IMR-90 (cell line): ENCODE measurements at regions not wholly inside any gene's neighbourhood (a gene's known extent, or its start where the extent isn't known, plus 50 kb on each side); places are given as distances from the start of the nearest gene placed in this dataset.

Experiments
- ATAC-seq: fragments of 200-7000 bp; cut with Tn5 transposase; 2 replicates; pipeline ENCODE4 v1.9.1; 2020; ENCODE audit warnings: low read depth, mild to moderate bottlenecking, moderate library complexity
- BruUV-seq: library from RNA; stranded (reverse); fragments of 400-500 nt; replicated peaks from 2 replicates; lab custom pipeline; 2021; lab: Mats Ljungman, UMichigan
- CTCF ChIA-PET: fragments of 300-600 bp; formaldehyde crosslinking; extraction: SDS; loops from one replicate; lab custom pipeline; 2021; ENCODE audit warnings: antibody characterized with exemption; lab: Yijun Ruan, JAX
- POLR2A ChIA-PET: fragments of 300-600 bp; sonication (Branson Sonifier 250); formaldehyde crosslinking; loops from one replicate; lab custom pipeline; 2022; ENCODE audit warnings: antibody characterized with exemption; ENCODE audit not compliant: unreplicated experiment; lab: Charles Lee
- DNase-seq: peaks from one replicate; pipeline ENCODE4 v3.0.0; 2013
- H2AFZ ChIP-seq: replicated peaks from 2 replicates; pipeline ENCODE3; 2013; ENCODE audit warnings: low read length, mild to moderate bottlenecking; ENCODE audit not compliant: poor library complexity
- H2AK5ac ChIP-seq: 2 replicates; pipeline ENCODE4 v1.6.1; 2013; ENCODE audit warnings: low read depth, low read length, inconsistent platforms
- H2AK9ac ChIP-seq: replicated peaks from 2 replicates; pipeline ENCODE3; 2013; ENCODE audit warnings: mild to moderate bottlenecking, low read depth, low read length, moderate library complexity; ENCODE audit not compliant: poor library complexity
- H2BK120ac ChIP-seq: 2 replicates; pipeline ENCODE4 v1.6.1; 2013; ENCODE audit warnings: low read depth, low read length, inconsistent platforms
- H2BK15ac ChIP-seq: 3 replicates; pipeline ENCODE4 v1.6.1; 2013; ENCODE audit warnings: low read depth, low read length, inconsistent platforms
- H2BK20ac ChIP-seq: 2 replicates; pipeline ENCODE4 v1.6.1; 2013; ENCODE audit warnings: low read depth, mild to moderate bottlenecking, inconsistent platforms, low read length, moderate library complexity
- H2BK5ac ChIP-seq: 2 replicates; pipeline ENCODE4 v1.6.1; 2013; ENCODE audit warnings: mild to moderate bottlenecking, low read depth, low read length, inconsistent platforms; ENCODE audit not compliant: poor library complexity, severe bottlenecking
- H3K14ac ChIP-seq: replicated peaks from 2 replicates; pipeline ENCODE4 v1.6.1; 2013; ENCODE audit warnings: low read depth, low read length, inconsistent platforms
- H3K18ac ChIP-seq: 2 replicates; pipeline ENCODE4 v1.6.1; 2013; ENCODE audit warnings: low read depth, low read length, control low read depth
- H3K23ac ChIP-seq: 2 replicates; pipeline ENCODE4 v1.6.1; 2013; ENCODE audit warnings: low read depth, low read length, inconsistent platforms
- H3K27ac ChIP-seq: 2 replicates; pipeline ENCODE4 v1.5.1; 2013; ENCODE audit warnings: mild to moderate bottlenecking, control low read depth, low read length; ENCODE audit not compliant: insufficient read depth
- H3K27me3 ChIP-seq: 2 replicates; pipeline ENCODE4 v1.6.1; 2013; ENCODE audit warnings: low read length; ENCODE audit not compliant: control insufficient read depth, insufficient read depth
- H3K36me3 ChIP-seq: 2 replicates; pipeline ENCODE4 v1.6.1; 2013; ENCODE audit warnings: low read length, mixed read lengths; ENCODE audit not compliant: control insufficient read depth, insufficient read depth
- H3K4ac ChIP-seq: 2 replicates; pipeline ENCODE4 v1.6.1; 2013; ENCODE audit warnings: low read depth, low read length, inconsistent platforms
- H3K4me1 ChIP-seq: 2 replicates; pipeline ENCODE4 v1.6.1; 2013; ENCODE audit warnings: low read length, mixed read lengths; ENCODE audit not compliant: control insufficient read depth, insufficient read depth
- H3K4me2 ChIP-seq: 2 replicates; pipeline ENCODE4 v1.6.1; 2013; ENCODE audit warnings: low read depth, mild to moderate bottlenecking, control low read depth, low read length, moderate library complexity
- H3K4me3 ChIP-seq: 2 replicates; pipeline ENCODE4 v1.5.1; 2013; ENCODE audit warnings: low read depth, mild to moderate bottlenecking, control low read depth, low read length, moderate library complexity; ENCODE audit not compliant: insufficient read depth
- H3K56ac ChIP-seq: 2 replicates; pipeline ENCODE4 v1.6.1; 2013; ENCODE audit warnings: low read length, inconsistent platforms; ENCODE audit not compliant: insufficient read depth; ENCODE audit errors: extremely low read depth
- H3K79me1 ChIP-seq, 2 experiments: 2 replicates each; pipeline ENCODE4 v1.6.1; 2013; ENCODE audit warnings: low read length in 2 of 2, inconsistent platforms in 1 of 2, low read depth in 1 of 2
- H3K9ac ChIP-seq: 2 replicates; pipeline ENCODE4 v1.6.1; 2013; ENCODE audit warnings: low read depth, low read length, control low read depth
- H3K9me1 ChIP-seq: 2 replicates; pipeline ENCODE4 v1.6.1; 2013; ENCODE audit warnings: low read length, inconsistent platforms; ENCODE audit not compliant: insufficient read depth
- H3K9me3 ChIP-seq: 2 replicates; pipeline ENCODE4 v1.6.1; 2013; ENCODE audit warnings: low read length; ENCODE audit not compliant: control insufficient read depth, insufficient read depth
- H4K20me1 ChIP-seq: 2 replicates; pipeline ENCODE4 v1.6.1; 2013; ENCODE audit warnings: low read length, inconsistent platforms; ENCODE audit not compliant: insufficient read depth
- H4K5ac ChIP-seq: 2 replicates; pipeline ENCODE4 v1.6.1; 2013; ENCODE audit warnings: mild to moderate bottlenecking, low read depth, low read length, control low read depth
- H4K8ac ChIP-seq, 2 experiments: 2 replicates each; pipeline ENCODE4 v1.6.1; 2013; ENCODE audit warnings: low read depth in 2 of 2, low read length in 2 of 2, control low read depth in 1 of 2, inconsistent platforms in 1 of 2
- H4K91ac ChIP-seq: 2 replicates; pipeline ENCODE4 v1.6.1; 2013; ENCODE audit warnings: low read depth, low read length, inconsistent platforms; ENCODE audit not compliant: insufficient read depth
- CHD1 ChIP-seq: IDR thresholded peaks from 2 replicates; pipeline ENCODE4 v1.6.1; 2012; ENCODE audit warnings: low read depth, low read length, improper control_type of control experiment
- FOS ChIP-seq: fragments of 150-350 bp; IDR thresholded peaks from 2 replicates; pipeline ENCODE4 v1.6.1; 2016; ENCODE audit warnings: low read depth, low read length
- MAZ ChIP-seq: IDR thresholded peaks from 2 replicates; pipeline ENCODE4 v1.6.1; 2012; ENCODE audit warnings: low read depth, mild to moderate bottlenecking, low read length, improper control_type of control experiment, moderate library complexity, borderline replicate concordance
- POLR2A ChIP-seq: IDR thresholded peaks from 2 replicates; pipeline ENCODE4 v1.6.1; 2012; ENCODE audit warnings: mild to moderate bottlenecking, low read depth, low read length
- RAD21 ChIP-seq: IDR thresholded peaks from 2 replicates; pipeline ENCODE4 v1.6.1; 2012; ENCODE audit warnings: low read length, improper control_type of control experiment
- RFX5 ChIP-seq: IDR thresholded peaks from 2 replicates; pipeline ENCODE4 v1.8.0; 2012; ENCODE audit warnings: low read depth, mild to moderate bottlenecking, low read length, moderate library complexity
- SMC3 ChIP-seq: fragments of 150-350 bp; IDR thresholded peaks from 2 replicates; pipeline ENCODE4 v1.6.1; 2016; ENCODE audit warnings: low read depth, mild to moderate bottlenecking, antibody characterized with exemption, low read length, moderate library complexity
- WGBS, 2 experiments: methylation state at CpG; one replicate each; pipeline versions ENCODE4 v1.1.5 to v1.1.7; 2013; ENCODE audit warnings: missing lambda C conversion rate in 2 of 2; ENCODE audit not compliant: insufficient read length in 1 of 2; ENCODE audit errors: extremely low coverage in 2 of 2; 5-methylcytosine and 5-hydroxymethylcytosine counted together
- dilution Hi-C: fragments of 300-500 bp; cut with HindIII; formaldehyde crosslinking; loops from one replicate; pipeline ENCODE4 v1.14.3; 2018; ENCODE audit warnings: low sequenced_read_pairs; ENCODE audit not compliant: unreplicated experiment
- in situ Hi-C: fragments of 300-500 bp; cut with MboI; formaldehyde crosslinking; loops from 3 replicates; pipeline ENCODE4 v1.14.3; 2019; ENCODE audit warnings: low sequenced_read_pairs, inconsistent platforms, mixed read lengths
- intact Hi-C: fragments of 100-400 bp; cut with micrococcal nuclease; formaldehyde crosslinking; loops from 2 replicates; pipeline ENCODE4 v1.10.0; 2022
- TF ChIP-seq, protein P1 (sequence below): fragments of 150-350 bp; IDR thresholded peaks from 2 replicates; pipeline ENCODE4 v1.6.1; 2017; ENCODE audit warnings: mild to moderate bottlenecking, antibody characterized with exemption, low read length, low read depth
- TF ChIP-seq, protein P2 (sequence below): fragments of 150-350 bp; IDR thresholded peaks from 2 replicates; pipeline ENCODE4 v1.6.1; 2016; ENCODE audit warnings: low read depth, mild to moderate bottlenecking, low read length, moderate library complexity, borderline replicate concordance

GRCh38 chr1:198447468-198447867, 93.0 kb downstream of the ATP6V1G3 start:
- no peak overlapping the region for H3K4me3 ChIP-seq

More at GRCh38 chr1:198447468-198447867, 93.0 kb downstream of the ATP6V1G3 start:
- in situ Hi-C loops (loop anchor here (10.0 kb wide), 1 partner anchor 183 kb away; no protein-coding TSS in a partner anchor), intact Hi-C loops (no loop called here), dilution Hi-C loops (no loop called here)
- Histone ChIP-seq H4K8ac (no peak overlapping the region), H2BK20ac (no peak overlapping the region), H2AK9ac (no peak overlapping the region), H3K14ac (no peak overlapping the region), H3K79me1 (no peaks in the 10 kb centered on the region), H2BK120ac (no peak overlapping the region), H3K9ac (no peak overlapping the region), H3K27me3 (no peaks in the 10 kb centered on the region), H4K91ac (no peak overlapping the region), H3K4me1 (no peaks in the 10 kb centered on the region; the same call in 1 of the 2 replicates), H3K27ac (no peak overlapping the region), H2AFZ (no peak overlapping the region), H2AK5ac (no peak overlapping the region), H3K4ac (no peak overlapping the region), H3K9me1 (no peaks in the 10 kb centered on the region), H3K18ac (no peak overlapping the region; the same call in 1 of the 2 replicates), H4K5ac (no peak overlapping the region), H3K56ac (no peak overlapping the region), H3K23ac (no peak overlapping the region), H2BK15ac (no peak overlapping the region; the same call in 2 of the 3 replicates), H4K20me1 (no peaks in the 10 kb centered on the region), H3K36me3 (no peaks in the 10 kb centered on the region), H2BK5ac (no peak overlapping the region), H3K4me2 (no peak overlapping the region), H3K9me3 (no peaks in the 10 kb centered on the region)
- DNase-seq, result no peak
- ChIA-PET CTCF (no interaction called here), POLR2A (no interaction called here)
- TF ChIP-seq, protein P1, sequence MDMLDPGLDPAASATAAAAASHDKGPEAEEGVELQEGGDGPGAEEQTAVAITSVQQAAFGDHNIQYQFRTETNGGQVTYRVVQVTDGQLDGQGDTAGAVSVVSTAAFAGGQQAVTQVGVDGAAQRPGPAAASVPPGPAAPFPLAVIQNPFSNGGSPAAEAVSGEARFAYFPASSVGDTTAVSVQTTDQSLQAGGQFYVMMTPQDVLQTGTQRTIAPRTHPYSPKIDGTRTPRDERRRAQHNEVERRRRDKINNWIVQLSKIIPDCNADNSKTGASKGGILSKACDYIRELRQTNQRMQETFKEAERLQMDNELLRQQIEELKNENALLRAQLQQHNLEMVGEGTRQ, result no peak
- no peak for TF ChIP-seq FOS
- TF ChIP-seq POLR2A, result no peak
- TF ChIP-seq MAZ, result no peak
- TF ChIP-seq CHD1, result no peak
- TF ChIP-seq SMC3, result no peak
- TF ChIP-seq RFX5, result no peak
- TF ChIP-seq RAD21, result no peak
- TF ChIP-seq, protein P2, sequence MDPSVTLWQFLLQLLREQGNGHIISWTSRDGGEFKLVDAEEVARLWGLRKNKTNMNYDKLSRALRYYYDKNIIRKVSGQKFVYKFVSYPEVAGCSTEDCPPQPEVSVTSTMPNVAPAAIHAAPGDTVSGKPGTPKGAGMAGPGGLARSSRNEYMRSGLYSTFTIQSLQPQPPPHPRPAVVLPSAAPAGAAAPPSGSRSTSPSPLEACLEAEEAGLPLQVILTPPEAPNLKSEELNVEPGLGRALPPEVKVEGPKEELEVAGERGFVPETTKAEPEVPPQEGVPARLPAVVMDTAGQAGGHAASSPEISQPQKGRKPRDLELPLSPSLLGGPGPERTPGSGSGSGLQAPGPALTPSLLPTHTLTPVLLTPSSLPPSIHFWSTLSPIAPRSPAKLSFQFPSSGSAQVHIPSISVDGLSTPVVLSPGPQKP, result no peak
- BruUV-seq, result no TSS peak
- WGBS, 2 experiments, result no CpG with 5 or more reads among the region's 1 CpG
- no peak for ATAC-seq
